Retinal pigment epithelial cell (primary cell): ENCODE measurements at regions not wholly inside any gene's neighbourhood (a gene's known extent, or its start where the extent isn't known, plus 50 kb on each side); places are given as distances from the start of the nearest gene placed in this dataset.
A peak's percentile ranks its signal among the peaks of the same experiment; 100 is the strongest.

Experiments
- DNase-seq: peaks from one replicate; pipeline ENCODE4 v3.0.0-alpha.2; 2010; ENCODE audit warnings: low read depth
- H3K4me3 ChIP-seq: 2 replicates; pipeline ENCODE4 v1.5.1; 2011; ENCODE audit warnings: mild to moderate bottlenecking, low read length, control low read depth, moderate library complexity
- CTCF ChIP-seq: conservative IDR thresholded peaks from 2 replicates; pipeline ENCODE4 v1.5.1; 2011; ENCODE audit warnings: low read depth, low read length, control low read depth, inconsistent platforms

- H3K4me3 ChIP-seq: no peak overlapping the region
These were observed 61.0 kb downstream of the RPL37A start for GRCh38 chr2:216559625-216560156.

GRCh38 chr2:216560838-216561270, 62.2 kb downstream of the RPL37A start:
- DNase-seq: peak; percentile 60
- H3K4me3 ChIP-seq: no peak overlapping the region
- no peak for TF ChIP-seq CTCF

More at GRCh38 chr2:216559625-216560156, 61.0 kb downstream of the RPL37A start:
- DNase-seq: no peak
- no peak for TF ChIP-seq CTCF

GRCh38 chr2:216562696-216563435, 64.2 kb downstream of the RPL37A start:
- TF ChIP-seq CTCF: no peak
- no peak overlapping the region for H3K4me3 ChIP-seq
- DNase-seq: no peak

- TF ChIP-seq CTCF: no peak
- no peak for DNase-seq
- H3K4me3 ChIP-seq: no peak overlapping the region
These were observed 65.0 kb downstream of the RPL37A start for GRCh38 chr2:216563646-216564045.

GRCh38 chr2:216564611-216565010, 66.0 kb downstream of the RPL37A start:
- DNase-seq: no peak
- no peak for TF ChIP-seq CTCF

GRCh38 chr2:216565956-216566355, 67.3 kb upstream of the IGFBP2 start:
- DNase-seq: no peak
- TF ChIP-seq CTCF: no peak
- no peak overlapping the region for H3K4me3 ChIP-seq

More at GRCh38 chr2:216564611-216565010, 66.0 kb downstream of the RPL37A start:
- no peak overlapping the region for H3K4me3 ChIP-seq

GRCh38 chr2:216568576-216568975, 64.6 kb upstream of the IGFBP2 start:
- TF ChIP-seq CTCF: no peak
- DNase-seq: no peak
- no peak overlapping the region for H3K4me3 ChIP-seq
